HepG2 (cell line): ENCODE measurements at regions not wholly inside any gene's neighbourhood (a gene's known extent, or its start where the extent isn't known, plus 50 kb on each side); places are given as distances from the start of the nearest gene placed in this dataset.
A peak's percentile ranks its signal among the peaks of the same experiment; 100 is the strongest.

Experiments
- ATAC-seq: fragments of 200-7000 bp; cut with Tn5 transposase; 3 replicates; pipeline ENCODE4 v1.9.1; 2020; ENCODE audit warnings: mild to moderate bottlenecking, moderate library complexity
- BruUV-seq: library from RNA; stranded (reverse); fragments of 400-500 nt; replicated peaks from 2 replicates; lab custom pipeline; 2021; lab: Mats Ljungman, UMichigan
- CTCF ChIA-PET: fragments of 300-600 bp; formaldehyde crosslinking; extraction: SDS; loops from one replicate; lab custom pipeline; 2021; ENCODE audit warnings: low total read pairs, inconsistent platforms, low intra/inter-chr PET ratio; lab: Yijun Ruan, JAX
- POLR2A ChIA-PET: fragments of 350-600 bp; sonication (Branson Sonifier 250); formaldehyde crosslinking; loops from one replicate; lab custom pipeline; 2020; ENCODE audit warnings: antibody characterized with exemption, inconsistent platforms; lab: Yijun Ruan, JAX
- DNase-seq: peaks from one replicate; pipeline ENCODE4 v3.0.0-alpha.2; 2015; ENCODE audit warnings: low spot score
- FAIRE-seq: peaks from 3 replicates; lab custom pipeline; 2011; peaks lifted over from hg19 to GRCh38; lab: Jason Lieb, UNC
- H2AFZ ChIP-seq: one replicate; pipeline ENCODE4 v1.6.1; 2011; ENCODE audit warnings: low read length, inconsistent platforms
- H3K27ac ChIP-seq: fragments of 300-600 bp; 3 replicates; pipeline ENCODE4 v1.8.0; 2011; ENCODE audit warnings: mixed run types, mild to moderate bottlenecking, mixed read lengths, low read length, inconsistent platforms; ENCODE audit not compliant: insufficient read depth; ENCODE audit errors: extremely low read length
- H3K27me3 ChIP-seq, 2 experiments: fragments of 200-600 bp in 1 of 2; 2 replicates in 1 of 2; 3 replicates in 1 of 2; pipeline versions ENCODE4 v1.6.0 to v1.8.0; 2011; ENCODE audit warnings: low read length in 2 of 2, mild to moderate bottlenecking in 2 of 2, moderate library complexity in 2 of 2, inconsistent platforms in 1 of 2; ENCODE audit not compliant: insufficient read depth in 2 of 2, control insufficient read depth in 1 of 2
- H3K36me3 ChIP-seq, 2 experiments: fragments of 200-600 bp in 1 of 2; replicated peaks in 1 of 2; 2 replicates in 1 of 2; 3 replicates in 1 of 2; pipeline versions ENCODE4 v1.5.1 to v1.8.0; 2011; ENCODE audit warnings: low read length in 2 of 2, inconsistent platforms in 1 of 2; ENCODE audit not compliant: insufficient read depth in 2 of 2, control insufficient read depth in 1 of 2
- H3K4me1 ChIP-seq: 2 replicates; pipeline ENCODE4 v1.5.1; 2012; ENCODE audit warnings: low read length, inconsistent platforms; ENCODE audit not compliant: insufficient read depth
- H3K4me2 ChIP-seq: 2 replicates; pipeline ENCODE4 v1.6.0; 2011; ENCODE audit warnings: low read depth, low read length, inconsistent platforms
- H3K4me3 ChIP-seq, 3 experiments: fragments of 200-600 bp in 1 of 3; sonication (generic), shearing (Covaris generic) in 1 of 3; replicated peaks in 1 of 3; 2 replicates each; pipeline ENCODE4 v1.5.1; 2011 to 2016; ENCODE audit warnings: low read length in 3 of 3, inconsistent platforms in 2 of 3, low read depth in 2 of 3, mild to moderate bottlenecking in 2 of 3, control low read depth in 1 of 3, mixed read lengths in 1 of 3; ENCODE audit not compliant: insufficient read depth in 1 of 3
- H3K79me2 ChIP-seq: one replicate; pipeline ENCODE4 v1.6.1; 2011; ENCODE audit warnings: low read length, inconsistent platforms; ENCODE audit not compliant: insufficient read depth
- H3K9ac ChIP-seq: 2 replicates; pipeline ENCODE4 v1.6.0; 2011; ENCODE audit warnings: mild to moderate bottlenecking, low read depth, low read length, inconsistent platforms; ENCODE audit not compliant: insufficient read depth
- H3K9me3 ChIP-seq: 2 replicates; pipeline ENCODE4 v1.5.1; 2012; ENCODE audit warnings: mild to moderate bottlenecking, low read length
- H4K20me1 ChIP-seq: 2 replicates; pipeline ENCODE4 v1.6.0; 2011; ENCODE audit warnings: inconsistent platforms, mild to moderate bottlenecking, low read length, moderate library complexity; ENCODE audit not compliant: insufficient read depth
- ETV6 ChIP-seq: sonication (generic); formaldehyde crosslinking; conservative IDR thresholded peaks from 2 replicates; pipeline ENCODE4 v1.4.0; 2020; ENCODE audit warnings: missing genetic modification reagents
- FOXA1 ChIP-seq, 2 experiments: fragments of 450-650 bp in 1 of 2; sonication (generic) in 1 of 2; formaldehyde crosslinking in 1 of 2; IDR thresholded peaks; 2 replicates each; pipeline versions ENCODE4 v1.4.0 to v1.6.1; 2016 to 2020; ENCODE audit warnings: missing genetic modification reagents in 1 of 2
- FOXC1 ChIP-seq: sonication (generic); formaldehyde crosslinking; IDR thresholded peaks from 2 replicates; pipeline ENCODE4 v1.8.0; 2022; ENCODE audit warnings: mild to moderate bottlenecking, missing genetic modification reagents, borderline replicate concordance
- KMT2A ChIP-seq: sonication (generic); formaldehyde crosslinking; IDR thresholded peaks from 2 replicates; pipeline ENCODE4 v1.4.0; 2020; ENCODE audit warnings: missing genetic modification reagents
- PBX2 ChIP-seq: IDR thresholded peaks from 2 replicates; pipeline ENCODE4 v1.6.1; 2016; ENCODE audit warnings: control low read depth
- REXO4 ChIP-seq: sonication (generic); formaldehyde crosslinking; IDR thresholded peaks from 2 replicates; pipeline ENCODE4 v1.8.0; 2022; ENCODE audit warnings: missing genetic modification reagents, mild to moderate bottlenecking, borderline replicate concordance
- TIGD3 ChIP-seq: sonication (generic); formaldehyde crosslinking; IDR thresholded peaks from 2 replicates; pipeline ENCODE4 v1.5.1; 2020; ENCODE audit warnings: mild to moderate bottlenecking, missing genetic modification reagents, borderline replicate concordance
- YY1 ChIP-seq: IDR thresholded peaks from 2 replicates; pipeline ENCODE4 v1.6.1; 2011; ENCODE audit warnings: low read length, low read depth, moderate library complexity, mild to moderate bottlenecking; ENCODE audit not compliant: insufficient read depth, insufficient replicate concordance
- ZBTB26 ChIP-seq: IDR thresholded peaks from 2 replicates; pipeline ENCODE4 v1.6.1; 2016; ENCODE audit warnings: missing compliant biosample characterization, missing genetic modification reagents, borderline replicate concordance
- ZNF629 ChIP-seq: sonication (generic); formaldehyde crosslinking; conservative IDR thresholded peaks from 2 replicates; pipeline ENCODE4 v1.5.0; 2020; ENCODE audit warnings: missing genetic modification reagents
- ZNF646 ChIP-seq: sonication (generic); formaldehyde crosslinking; IDR thresholded peaks from 2 replicates; pipeline ENCODE4 v1.9.0; 2021; ENCODE audit warnings: mild to moderate bottlenecking, missing genetic modification reagents
- ZNF800 ChIP-seq: sonication (generic); formaldehyde crosslinking; IDR thresholded peaks from 2 replicates; pipeline ENCODE4 v1.4.0; 2020; ENCODE audit warnings: missing genetic modification reagents
- WGBS: methylation state at CpG from one replicate; pipeline ENCODE4 v1.1.6; 2017; ENCODE audit warnings: low lambda C conversion rate; 5-methylcytosine and 5-hydroxymethylcytosine counted together
- in situ Hi-C: cut with HindIII; loops from 2 replicates; pipeline ENCODE4 v1.10.0; 2017; ENCODE audit warnings: low pct_unique_long_range_greater_than_20kb; ENCODE audit not compliant: extremely low pct_ligation_motif_present
- intact Hi-C: fragments of 100-400 bp; cut with micrococcal nuclease; formaldehyde crosslinking; loops from one replicate; pipeline ENCODE4 v1.10.0; 2022; ENCODE audit not compliant: unreplicated experiment

GRCh38 chr9:96135753-96136290 is 166.2 kb downstream of the HSD17B3 start:
- no peak for DNase-seq
- Histone ChIP-seq H3K36me3 (no peaks in the 10 kb centered on the region), H3K79me2 (no peaks in the 10 kb centered on the region), H3K27ac (no peak overlapping the region), H2AFZ (no peak overlapping the region), H3K27me3 (peaks cover 0 to 31% of the 10 kb centered on the region in 2 experiments; a peak in 4 of 5 replicates), H3K4me3 (no peak overlapping the region), H3K4me1 (peaks cover 29% of the 10 kb centered on the region), H4K20me1 (no peaks in the 10 kb centered on the region), H3K9me3 (no peaks in the 10 kb centered on the region), H3K9ac (no peak overlapping the region), H3K4me2 (peak overlapping the region; percentile 44; the same call in 1 of the 2 replicates)
- no peak for FAIRE-seq
- intact Hi-C loops: no loop called here
- ChIA-PET POLR2A (no interaction called here), CTCF (no interaction called here)
- BruUV-seq: no TSS peak
- in situ Hi-C loops: no loop called here
- WGBS: 62% methylated on average over 3 of the region's 3 CpGs
- ATAC-seq: no peak
- TF ChIP-seq YY1 (no peak), TIGD3 (CRISPR knock-in tag) (no peak), ZNF646 (CRISPR knock-in tag) (no peak), ETV6 (CRISPR knock-in tag) (no peak), ZNF800 (CRISPR knock-in tag) (no peak), ZBTB26 (CRISPR knock-in tag) (no peak), FOXA1 (IDR thresholded peaks at IDR 0.05) (no peak), FOXA1 (CRISPR knock-in tag; IDR thresholded peaks at IDR 0.05) (no peak), FOXC1 (CRISPR knock-in tag) (no peak), PBX2 (no peak), ZNF629 (CRISPR knock-in tag) (no peak), KMT2A (CRISPR knock-in tag) (no peak), REXO4 (CRISPR knock-in tag) (no peak)
